Memory B cell (primary cell): ENCODE measurements at regions not wholly inside any gene's neighbourhood (a gene's known extent, or its start where the extent isn't known, plus 50 kb on each side); places are given as distances from the start of the nearest gene placed in this dataset.
A peak's percentile ranks its signal among the peaks of the same experiment; 100 is the strongest.
"Not testable (repeated sequence)": the region's sequence is repeated elsewhere in the genome, so short reads cannot be mapped to it uniquely, and the experiment has no call there.

Experiments
- ATAC-seq: fragments of 150-1000 bp; cut with Tn5 transposase; 2 replicates; pipeline ENCODE4 v1.10.0; 2021; ENCODE audit warnings: low read depth, mild to moderate bottlenecking, moderate library complexity
- DNase-seq, 2 donors: peaks; one replicate each; pipeline ENCODE4 v3.0.0; 2022; ENCODE audit warnings: low spot score in 2 of 2
- H3K27ac Mint-ChIP-seq: one replicate; pipeline ENCODE4 v1.8.0; 2022; ENCODE audit warnings: mild to moderate bottlenecking, moderate library complexity, mixed read lengths
- H3K27me3 Mint-ChIP-seq: one replicate; pipeline ENCODE4 v1.8.0; 2022; ENCODE audit warnings: mixed read lengths
- H3K36me3 Mint-ChIP-seq: one replicate; pipeline ENCODE4 v1.8.0; 2022; ENCODE audit warnings: mild to moderate bottlenecking, mixed read lengths
- H3K4me1 Mint-ChIP-seq: one replicate; pipeline ENCODE4 v1.8.0; 2022; ENCODE audit warnings: mixed read lengths
- H3K4me3 Mint-ChIP-seq: one replicate; pipeline ENCODE4 v1.8.0; 2022; ENCODE audit warnings: mild to moderate bottlenecking, moderate library complexity, mixed read lengths
- H3K9me3 Mint-ChIP-seq: one replicate; pipeline ENCODE4 v1.8.0; 2022; ENCODE audit warnings: mixed read lengths

- DNase-seq (no peak), ATAC-seq (no peak)
- no peak overlapping the region for H3K27ac Mint-ChIP-seq
- H3K9me3 Mint-ChIP-seq = peaks cover 1% of the 10 kb centered on the region
- no peak overlapping the region for H3K4me3 Mint-ChIP-seq
- H3K27me3 Mint-ChIP-seq = no peaks in the 10 kb centered on the region
- H3K4me1 Mint-ChIP-seq = no peaks in the 10 kb centered on the region
- no peaks in the 10 kb centered on the region for H3K36me3 Mint-ChIP-seq
Observed at GRCh38 chr2:142827170-142827569, 50.3 kb upstream of the KYNU start.

GRCh38 chr2:142825861-142826260, 51.6 kb upstream of the KYNU start:
- Mint-ChIP-seq H3K27me3 (no peaks in the 10 kb centered on the region), H3K4me1 (peaks cover 1% of the 10 kb centered on the region), H3K4me3 (no peak overlapping the region), H3K36me3 (no peaks in the 10 kb centered on the region), H3K27ac (no peak overlapping the region), H3K9me3 (peaks cover 1% of the 10 kb centered on the region)
- ATAC-seq (no peak), DNase-seq (no peak)

GRCh38 chr2:142824756-142825155, 52.7 kb upstream of the KYNU start:
- H3K9me3 Mint-ChIP-seq = peaks cover 1% of the 10 kb centered on the region
- no peak overlapping the region for H3K4me3 Mint-ChIP-seq
- no peaks in the 10 kb centered on the region for H3K27me3 Mint-ChIP-seq
- no peak for DNase-seq
- H3K4me1 Mint-ChIP-seq = peaks cover 4% of the 10 kb centered on the region
- no peak for ATAC-seq
- no peak overlapping the region for H3K27ac Mint-ChIP-seq
- H3K36me3 Mint-ChIP-seq = no peaks in the 10 kb centered on the region

- ATAC-seq = no peak
- H3K27me3 Mint-ChIP-seq = no peaks in the 10 kb centered on the region
- no peaks in the 10 kb centered on the region for H3K9me3 Mint-ChIP-seq
- DNase-seq = no peak
- peaks cover 4% of the 10 kb centered on the region for H3K4me1 Mint-ChIP-seq
- no peaks in the 10 kb centered on the region for H3K36me3 Mint-ChIP-seq
- no peak overlapping the region for H3K27ac Mint-ChIP-seq
- H3K4me3 Mint-ChIP-seq = no peak overlapping the region
Observed at GRCh38 chr2:142822190-142822589, 55.3 kb upstream of the KYNU start.

GRCh38 chr2:142819411-142819810, 58.1 kb upstream of the KYNU start:
- DNase-seq = no peak
- H3K27ac Mint-ChIP-seq = no peak overlapping the region
- no peaks in the 10 kb centered on the region for H3K27me3 Mint-ChIP-seq
- H3K4me1 Mint-ChIP-seq = peaks cover 4% of the 10 kb centered on the region
- H3K4me3 Mint-ChIP-seq = no peak overlapping the region
- no peaks in the 10 kb centered on the region for H3K9me3 Mint-ChIP-seq
- no peak for ATAC-seq
- H3K36me3 Mint-ChIP-seq = no peaks in the 10 kb centered on the region

GRCh38 chr2:142815375-142815774, 62.1 kb upstream of the KYNU start:
- no peaks in the 10 kb centered on the region for H3K9me3 Mint-ChIP-seq
- peaks cover 5% of the 10 kb centered on the region for H3K27me3 Mint-ChIP-seq
- DNase-seq (no peak), ATAC-seq (no peak)
- H3K36me3 Mint-ChIP-seq = no peaks in the 10 kb centered on the region
- no peaks in the 10 kb centered on the region for H3K4me1 Mint-ChIP-seq
- no peak overlapping the region for H3K4me3 Mint-ChIP-seq
- no peak overlapping the region for H3K27ac Mint-ChIP-seq

- no peak for ATAC-seq
- Mint-ChIP-seq H3K4me3 (no peak overlapping the region), H3K27me3 (peaks cover 5% of the 10 kb centered on the region), H3K36me3 (no peaks in the 10 kb centered on the region), H3K27ac (no peak overlapping the region), H3K9me3 (no peaks in the 10 kb centered on the region), H3K4me1 (no peaks in the 10 kb centered on the region)
- DNase-seq = no peak
Observed at GRCh38 chr2:142813830-142814829, 63.3 kb upstream of the KYNU start.

GRCh38 chr2:142811644-142812043, 65.8 kb upstream of the KYNU start:
- not testable (repeated sequence) for H3K4me1 Mint-ChIP-seq, H3K27ac Mint-ChIP-seq, DNase-seq, ATAC-seq, H3K4me3 Mint-ChIP-seq, H3K36me3 Mint-ChIP-seq, H3K27me3 Mint-ChIP-seq, H3K9me3 Mint-ChIP-seq

- H3K4me3 Mint-ChIP-seq = no peak overlapping the region
- H3K36me3 Mint-ChIP-seq = no peaks in the 10 kb centered on the region
- no peaks in the 10 kb centered on the region for H3K27me3 Mint-ChIP-seq
- H3K4me1 Mint-ChIP-seq = no peaks in the 10 kb centered on the region
- no peak overlapping the region for H3K27ac Mint-ChIP-seq
- no peaks in the 10 kb centered on the region for H3K9me3 Mint-ChIP-seq
- DNase-seq (no peak), ATAC-seq (no peak)
Observed at GRCh38 chr2:142805244-142805643, 72.2 kb upstream of the KYNU start.

- H3K4me1 Mint-ChIP-seq = no peaks in the 10 kb centered on the region
- ATAC-seq (no peak), DNase-seq (no peak)
- no peak overlapping the region for H3K27ac Mint-ChIP-seq
- no peaks in the 10 kb centered on the region for H3K9me3 Mint-ChIP-seq
- no peaks in the 10 kb centered on the region for H3K27me3 Mint-ChIP-seq
- H3K36me3 Mint-ChIP-seq = no peaks in the 10 kb centered on the region
- H3K4me3 Mint-ChIP-seq = no peak overlapping the region
Observed at GRCh38 chr2:142803158-142803557, 74.3 kb upstream of the KYNU start.

GRCh38 chr2:142796588-142796987, 80.9 kb upstream of the KYNU start:
- Mint-ChIP-seq H3K4me1 (no peaks in the 10 kb centered on the region), H3K4me3 (no peak overlapping the region), H3K9me3 (no peaks in the 10 kb centered on the region), H3K27ac (no peak overlapping the region), H3K27me3 (no peaks in the 10 kb centered on the region), H3K36me3 (no peaks in the 10 kb centered on the region)
- ATAC-seq = no peak
- no peak for DNase-seq

- Mint-ChIP-seq H3K9me3 (no peaks in the 10 kb centered on the region), H3K27ac (no peak overlapping the region), H3K4me1 (no peaks in the 10 kb centered on the region), H3K27me3 (no peaks in the 10 kb centered on the region), H3K4me3 (no peak overlapping the region), H3K36me3 (no peaks in the 10 kb centered on the region)
- DNase-seq (no peak), ATAC-seq (no peak)
Observed at GRCh38 chr2:142796161-142796560, 81.3 kb upstream of the KYNU start.

- peaks cover 3% of the 10 kb centered on the region for H3K4me1 Mint-ChIP-seq
- no peak for DNase-seq
- H3K9me3 Mint-ChIP-seq = peaks cover 2% of the 10 kb centered on the region
- H3K27ac Mint-ChIP-seq = no peak overlapping the region
- no peak overlapping the region for H3K4me3 Mint-ChIP-seq
- H3K36me3 Mint-ChIP-seq = no peaks in the 10 kb centered on the region
- no peak for ATAC-seq
- no peaks in the 10 kb centered on the region for H3K27me3 Mint-ChIP-seq
Observed at GRCh38 chr2:142794850-142795249, 82.6 kb upstream of the KYNU start.

- H3K4me1 Mint-ChIP-seq, H3K4me3 Mint-ChIP-seq, DNase-seq, H3K27ac Mint-ChIP-seq, H3K9me3 Mint-ChIP-seq, H3K36me3 Mint-ChIP-seq, H3K27me3 Mint-ChIP-seq, ATAC-seq: not testable (repeated sequence)
Observed at GRCh38 chr2:142792328-142792727, 85.1 kb upstream of the KYNU start.

- no peaks in the 10 kb centered on the region for H3K27me3 Mint-ChIP-seq
- DNase-seq (no peak), ATAC-seq (peak; percentile 29)
- peak overlapping the region; percentile 19 for H3K27ac Mint-ChIP-seq
- no peaks in the 10 kb centered on the region for H3K36me3 Mint-ChIP-seq
- peaks cover 2% of the 10 kb centered on the region for H3K9me3 Mint-ChIP-seq
- H3K4me3 Mint-ChIP-seq = no peak overlapping the region
- peaks cover 3% of the 10 kb centered on the region for H3K4me1 Mint-ChIP-seq
Observed at GRCh38 chr2:142791335-142791734, 86.1 kb upstream of the KYNU start.
